ENCODE measurements at regions not wholly inside any gene's neighbourhood (a gene's known extent, or its start where the extent isn't known, plus 50 kb on each side); places are given as distances from the start of the nearest gene placed in this dataset.

DNA sequence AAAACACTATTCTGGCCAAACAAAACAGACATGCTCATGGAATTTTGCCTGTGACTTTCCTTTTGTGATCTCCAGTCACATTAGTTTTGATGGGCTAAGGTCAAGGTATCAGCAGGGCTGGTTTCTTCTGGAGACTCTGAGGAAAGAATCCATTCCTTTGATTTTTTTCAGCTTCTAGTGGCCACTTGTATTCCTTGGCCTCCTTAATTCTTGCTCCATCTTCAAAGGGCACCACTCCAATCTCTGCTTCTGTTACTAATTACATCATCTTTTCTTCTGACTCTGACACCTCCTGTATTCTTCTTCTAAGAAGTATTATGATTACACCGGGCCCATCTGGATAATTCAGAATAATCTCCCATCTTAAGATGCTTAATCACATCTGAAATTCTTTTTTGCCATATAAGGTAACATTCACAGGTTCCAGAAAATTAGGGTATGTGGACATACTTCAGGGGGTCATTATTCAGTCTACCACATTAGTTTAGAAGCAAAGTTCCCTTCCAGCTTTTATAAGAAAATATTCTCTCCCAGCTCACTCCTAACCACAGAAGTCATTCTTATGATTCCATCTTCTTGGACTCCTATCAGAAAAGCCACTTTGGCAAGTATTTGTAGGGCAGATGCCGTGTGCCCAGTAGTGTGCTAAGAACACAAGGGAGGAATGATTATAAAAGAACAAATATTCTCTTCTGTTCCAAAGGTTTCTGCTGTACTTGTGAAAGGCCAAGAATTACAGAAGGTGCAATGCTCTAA is 56.4 kb upstream of the FSHB start:
- ChIA-PET POLR2A (no interaction called here), CTCF (no interaction called here)
- Mint-ChIP-seq H3K4me1 (no peaks in the 10 kb centered on the region), H3K4me3 (no peak overlapping the region), H3K9me3 (peaks cover 10% of the 10 kb centered on the region), H3K36me3 (ENCODE audit: low read depth) (no peaks in the 10 kb centered on the region), H3K27ac (no peak overlapping the region), H3K27me3 (no peaks in the 10 kb centered on the region)
- DNase-seq: no peak

Measured in activated CD4-positive, alpha-beta T cell treated with anti-CD3 and anti-CD28 coated beads, Interleukin-2, amount 10 ng/mL, durations not matched to agents 7 days and 5 days (primary cell).